Gastrocnemius medialis (tissue), 4 donors: ENCODE measurements at regions not wholly inside any gene's neighbourhood (a gene's known extent, or its start where the extent isn't known, plus 50 kb on each side); places are given as distances from the start of the nearest gene placed in this dataset.

ENCODE experiments used
- CTCF ChIP-seq, 5 experiments: fragments of 450-650 bp in 3 of 5; fragments of 200-600 bp in 2 of 5; sonication (generic) in 2 of 5; IDR thresholded peaks in 4 of 5; conservative IDR thresholded peaks in 1 of 5; 1 replicate in 4 of 5; 2 replicates in 1 of 5; pipeline ENCODE4 v1.5.1; 2016 to 2019; ENCODE audit warnings: antibody characterized with exemption in 5 of 5, mild to moderate bottlenecking in 3 of 5, moderate library complexity in 3 of 5
- POLR2A ChIP-seq, 2 donors: fragments of 450-650 bp; IDR thresholded peaks; one replicate each; pipeline ENCODE4 v1.6.1; 2017; ENCODE audit warnings: antibody characterized with exemption in 2 of 2, mild to moderate bottlenecking in 2 of 2, moderate library complexity in 2 of 2

GRCh38 chr11:44493930-44494329, 71.5 kb upstream of the CD82 start:
- no peak for TF ChIP-seq CTCF (IDR thresholded peaks at IDR 0.05 in 4 of 5, conservative IDR thresholded peaks at IDR 0.05 in 1 of 5)
- no peak for TF ChIP-seq POLR2A (IDR thresholded peaks at IDR 0.05)
